ENCODE measurements at regions not wholly inside any gene's neighbourhood (a gene's known extent, or its start where the extent isn't known, plus 50 kb on each side); places are given as distances from the start of the nearest gene placed in this dataset.

DNA sequence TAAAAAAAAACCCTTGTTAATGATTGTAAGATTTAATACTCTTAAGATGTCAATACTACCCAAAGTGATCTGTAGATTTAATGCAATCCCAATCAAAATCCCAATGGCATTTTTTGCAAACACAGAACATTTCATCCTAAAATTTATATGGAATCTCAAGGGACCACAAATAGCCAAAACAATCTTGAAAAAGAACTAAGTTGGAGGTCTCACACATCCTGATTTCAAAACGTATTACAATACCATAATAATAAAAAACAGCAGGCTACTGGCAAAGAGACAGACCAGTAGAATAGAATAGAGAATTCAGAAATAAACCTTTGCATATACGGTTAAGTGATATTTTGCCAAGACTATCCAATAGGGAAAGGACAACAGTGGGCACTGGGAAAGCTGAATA is 331.9 kb upstream of the JARID2 start:
- TF ChIP-seq SNAI2 (CRISPR knock-in tag; IDR thresholded peaks at IDR 0.05) = no peak
- no peak for TF ChIP-seq PATZ1 (CRISPR knock-in tag; IDR thresholded peaks at IDR 0.05; ENCODE audit: borderline replicate concordance)
- TF ChIP-seq GLIS3 (CRISPR knock-in tag; IDR thresholded peaks at IDR 0.05) = no peak
- TF ChIP-seq POU6F1 (CRISPR knock-in tag; IDR thresholded peaks at IDR 0.05; ENCODE audit: borderline replicate concordance, low read depth) = no peak
- TF ChIP-seq TOX (CRISPR knock-in tag; IDR thresholded peaks at IDR 0.05; ENCODE audit: borderline replicate concordance) = no peak
